Smooth muscle cell (in vitro differentiated cells): ENCODE measurements at regions not wholly inside any gene's neighbourhood (a gene's known extent, or its start where the extent isn't known, plus 50 kb on each side); places are given as distances from the start of the nearest gene placed in this dataset.

Experiments
- DNase-seq: peaks from one replicate; lab custom pipeline; 2025; ENCODE audit not compliant: unreplicated experiment; lab: John Stamatoyannopoulos, UW
- H2AFZ ChIP-seq: fragments of 200-600 bp; sonication (generic); 2 replicates; pipeline ENCODE4 v1.6.0; 2016; ENCODE audit warnings: antibody characterized with exemption, low read depth, mild to moderate bottlenecking
- H3F3A ChIP-seq: fragments of 200-600 bp; sonication (generic); 2 replicates; pipeline ENCODE4 v1.6.0; 2017; ENCODE audit warnings: antibody characterized with exemption, low read depth
- H3K27ac ChIP-seq: fragments of 200-600 bp; sonication (generic); 2 replicates; pipeline ENCODE4 v1.5.1; 2016; ENCODE audit warnings: low read depth, mild to moderate bottlenecking
- H3K27me3 ChIP-seq: fragments of 200-600 bp; sonication (generic); 2 replicates; pipeline ENCODE4 v1.6.1; 2016; ENCODE audit warnings: low read depth, mild to moderate bottlenecking
- H3K36me3 ChIP-seq: fragments of 200-600 bp; sonication (generic); 2 replicates; pipeline ENCODE4 v1.5.1; 2016; ENCODE audit warnings: low read depth
- H3K4me1 ChIP-seq: fragments of 200-600 bp; sonication (generic); 2 replicates; pipeline ENCODE4 v1.5.1; 2016; ENCODE audit warnings: low read depth
- H3K4me2 ChIP-seq: fragments of 200-600 bp; sonication (generic); 2 replicates; pipeline ENCODE4 v1.6.0; 2016; ENCODE audit warnings: mild to moderate bottlenecking
- H3K4me3 ChIP-seq: fragments of 200-600 bp; sonication (generic); 2 replicates; pipeline ENCODE4 v1.5.1; 2016; ENCODE audit warnings: mild to moderate bottlenecking
- H3K79me2 ChIP-seq: fragments of 200-600 bp; sonication (generic); 2 replicates; pipeline ENCODE4 v1.6.0; 2016; ENCODE audit warnings: low read depth, mild to moderate bottlenecking
- H3K9ac ChIP-seq: fragments of 200-600 bp; sonication (generic); 2 replicates; pipeline ENCODE4 v1.6.0; 2016; ENCODE audit warnings: low read depth
- H3K9me3 ChIP-seq: fragments of 200-600 bp; sonication (generic); replicated peaks from 2 replicates; pipeline ENCODE4 v1.5.1; 2016; ENCODE audit warnings: low read depth
- H4K20me1 ChIP-seq: fragments of 200-600 bp; sonication (generic); 2 replicates; pipeline ENCODE4 v1.6.0; 2016; ENCODE audit warnings: low read depth
- WGBS: methylation state at CpG from one replicate; pipeline ENCODE4 v1.1.7; 2016; ENCODE audit warnings: low lambda C conversion rate; 5-methylcytosine and 5-hydroxymethylcytosine counted together
- TF ChIP-seq, protein P1 (sequence below): fragments of 200-600 bp; sonication (generic); IDR thresholded peaks from 2 replicates; pipeline ENCODE4 v1.5.1; 2017; ENCODE audit warnings: borderline replicate concordance, mild to moderate bottlenecking, antibody characterized with exemption; ENCODE audit not compliant: insufficient read depth, poor library complexity, severe bottlenecking

DNA sequence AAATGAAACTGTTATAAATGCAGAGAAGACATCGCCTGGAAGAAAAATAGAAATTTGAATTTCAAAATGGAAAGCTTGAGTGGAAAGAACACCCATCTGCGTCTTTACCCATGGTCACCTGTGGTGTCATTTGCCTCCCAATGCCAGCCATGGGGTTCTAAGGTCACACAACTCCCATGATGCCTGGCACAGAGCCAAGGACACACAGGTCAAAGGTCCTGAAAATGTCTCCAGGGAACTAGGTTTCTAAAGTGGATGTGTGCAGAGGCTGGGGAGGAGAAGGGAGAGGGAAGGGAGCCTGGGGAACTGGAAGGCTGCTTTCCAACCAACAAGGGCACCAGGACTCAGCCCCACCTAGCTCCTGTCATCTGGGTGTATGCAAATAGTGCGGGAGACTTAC, 724.0 kb upstream of the TMEM132C start:
- Histone ChIP-seq H3K9ac (no peak overlapping the region), H3F3A (no peaks in the 10 kb centered on the region), H3K27ac (no peak overlapping the region), H3K4me1 (no peaks in the 10 kb centered on the region), H3K27me3 (no peaks in the 10 kb centered on the region), H2AFZ (no peak overlapping the region), H3K4me2 (no peak overlapping the region), H3K36me3 (no peaks in the 10 kb centered on the region), H3K9me3 (no peaks in the 10 kb centered on the region), H3K4me3 (no peak overlapping the region), H3K79me2 (no peaks in the 10 kb centered on the region), H4K20me1 (no peaks in the 10 kb centered on the region)
- DNase-seq = no peak
- TF ChIP-seq, protein P1, sequence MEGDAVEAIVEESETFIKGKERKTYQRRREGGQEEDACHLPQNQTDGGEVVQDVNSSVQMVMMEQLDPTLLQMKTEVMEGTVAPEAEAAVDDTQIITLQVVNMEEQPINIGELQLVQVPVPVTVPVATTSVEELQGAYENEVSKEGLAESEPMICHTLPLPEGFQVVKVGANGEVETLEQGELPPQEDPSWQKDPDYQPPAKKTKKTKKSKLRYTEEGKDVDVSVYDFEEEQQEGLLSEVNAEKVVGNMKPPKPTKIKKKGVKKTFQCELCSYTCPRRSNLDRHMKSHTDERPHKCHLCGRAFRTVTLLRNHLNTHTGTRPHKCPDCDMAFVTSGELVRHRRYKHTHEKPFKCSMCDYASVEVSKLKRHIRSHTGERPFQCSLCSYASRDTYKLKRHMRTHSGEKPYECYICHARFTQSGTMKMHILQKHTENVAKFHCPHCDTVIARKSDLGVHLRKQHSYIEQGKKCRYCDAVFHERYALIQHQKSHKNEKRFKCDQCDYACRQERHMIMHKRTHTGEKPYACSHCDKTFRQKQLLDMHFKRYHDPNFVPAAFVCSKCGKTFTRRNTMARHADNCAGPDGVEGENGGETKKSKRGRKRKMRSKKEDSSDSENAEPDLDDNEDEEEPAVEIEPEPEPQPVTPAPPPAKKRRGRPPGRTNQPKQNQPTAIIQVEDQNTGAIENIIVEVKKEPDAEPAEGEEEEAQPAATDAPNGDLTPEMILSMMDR = no peak
- WGBS = 92% methylated on average over 3 of the region's 3 CpGs

DNA sequence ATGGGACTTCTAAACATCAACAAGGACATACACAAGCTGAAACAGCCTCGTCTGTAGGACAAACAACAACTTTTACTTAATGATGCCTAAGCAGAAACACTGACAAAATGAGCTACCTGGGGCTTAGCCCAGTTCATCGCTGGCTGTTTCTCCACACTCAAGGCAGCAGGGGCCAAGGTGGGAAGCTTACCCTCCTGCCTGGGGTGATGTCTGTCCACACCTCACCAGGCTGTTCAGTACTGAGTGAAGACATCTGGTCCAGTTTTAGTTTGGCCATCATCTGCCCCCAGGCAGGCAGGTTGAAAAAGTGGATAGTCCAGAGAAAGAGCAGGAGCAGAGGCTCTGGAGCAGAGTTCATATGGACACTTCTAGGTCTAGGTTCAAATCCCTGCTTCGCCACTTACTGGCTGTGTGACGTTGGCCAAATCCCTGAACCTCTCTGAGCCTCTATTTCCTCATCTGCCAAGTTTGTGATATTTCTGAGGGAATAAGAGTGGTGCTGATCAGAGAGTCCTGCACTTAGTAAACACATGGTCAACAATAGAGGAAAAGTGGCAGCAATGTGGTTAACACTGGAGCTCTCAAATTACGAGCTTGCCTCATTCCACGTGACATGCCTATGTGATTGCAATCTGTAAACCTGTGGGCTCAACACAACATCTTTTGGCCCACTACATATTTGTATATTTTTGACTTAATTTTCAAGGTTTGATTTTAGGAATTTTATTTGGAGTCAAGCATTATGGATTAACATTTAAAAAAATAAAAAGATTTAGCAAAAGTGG, 720.1 kb upstream of the TMEM132C start:
- Histone ChIP-seq H3K4me1 (no peaks in the 10 kb centered on the region), H3K27me3 (no peaks in the 10 kb centered on the region), H3K4me3 (no peak overlapping the region), H4K20me1 (no peaks in the 10 kb centered on the region), H3K9me3 (no peaks in the 10 kb centered on the region), H3K79me2 (no peaks in the 10 kb centered on the region), H3F3A (no peaks in the 10 kb centered on the region), H3K9ac (no peak overlapping the region), H3K36me3 (no peaks in the 10 kb centered on the region), H2AFZ (no peak overlapping the region), H3K27ac (no peak overlapping the region), H3K4me2 (no peak overlapping the region)
- DNase-seq = no peak
- WGBS = 83% methylated on average over 6 of the region's 6 CpGs
- TF ChIP-seq, protein P1 = no peak

DNA sequence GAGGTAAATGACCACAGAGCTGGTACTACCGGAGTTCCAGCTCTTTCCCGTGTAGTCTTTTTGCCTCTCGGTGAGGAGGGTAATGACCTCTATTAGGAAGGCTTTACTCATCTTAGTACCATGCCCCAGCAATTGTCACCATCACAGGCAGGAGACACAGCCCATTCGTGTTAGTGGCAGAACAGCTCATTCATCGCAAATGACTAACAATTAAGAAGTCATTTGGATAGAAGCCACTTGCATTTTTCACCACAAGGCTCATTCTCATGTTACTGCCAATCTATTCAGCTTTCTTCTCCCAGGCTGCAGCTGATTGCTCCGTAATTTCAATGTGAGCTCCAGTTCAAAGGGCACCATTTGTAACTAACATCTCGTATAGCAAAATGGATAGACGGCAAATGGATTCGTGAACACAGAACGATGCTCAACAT, 718.8 kb upstream of the TMEM132C start:
- Histone ChIP-seq H3K79me2 (no peaks in the 10 kb centered on the region), H4K20me1 (no peaks in the 10 kb centered on the region), H3F3A (no peaks in the 10 kb centered on the region), H3K27ac (no peak overlapping the region), H3K4me1 (no peaks in the 10 kb centered on the region), H3K4me3 (no peak overlapping the region), H3K36me3 (no peaks in the 10 kb centered on the region), H3K27me3 (no peaks in the 10 kb centered on the region), H2AFZ (no peak overlapping the region), H3K9ac (no peak overlapping the region), H3K9me3 (no peaks in the 10 kb centered on the region), H3K4me2 (no peak overlapping the region)
- WGBS = 59% methylated on average over 10 of the region's 10 CpGs
- no peak for DNase-seq
- TF ChIP-seq, protein P1 = no peak

DNA sequence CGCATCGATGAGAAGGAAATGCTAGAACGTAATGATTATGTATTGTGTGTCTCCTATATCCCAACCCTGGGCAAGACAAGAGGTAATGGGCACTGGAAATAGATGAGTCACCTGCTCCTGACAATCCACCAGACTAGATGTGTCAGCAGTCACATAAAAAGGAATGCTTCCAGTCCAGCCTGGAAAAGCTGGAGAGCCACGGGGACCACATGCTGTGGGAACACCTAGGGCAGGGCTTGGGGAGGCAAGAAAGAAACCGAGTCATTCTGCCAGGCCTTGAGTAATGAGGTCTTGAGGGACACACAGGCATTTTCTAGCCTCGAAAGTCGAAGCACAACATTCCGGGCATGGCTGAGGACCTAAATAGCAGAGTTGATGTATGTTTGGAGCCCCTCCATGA, 716.7 kb upstream of the TMEM132C start:
- H3K27ac ChIP-seq = no peak overlapping the region
- no peaks in the 10 kb centered on the region for H3K9me3 ChIP-seq
- no peaks in the 10 kb centered on the region for H3K36me3 ChIP-seq
- H3K27me3 ChIP-seq = no peaks in the 10 kb centered on the region
- no peak overlapping the region for H3K4me2 ChIP-seq
- no peaks in the 10 kb centered on the region for H3K79me2 ChIP-seq
- TF ChIP-seq, protein P1 = no peak
- H2AFZ ChIP-seq = no peak overlapping the region
- H3F3A ChIP-seq = no peaks in the 10 kb centered on the region
- no peaks in the 10 kb centered on the region for H4K20me1 ChIP-seq
- DNase-seq = no peak
- no peaks in the 10 kb centered on the region for H3K4me1 ChIP-seq
- no peak overlapping the region for H3K9ac ChIP-seq
- WGBS = 75% methylated on average over 8 of the region's 8 CpGs
- H3K4me3 ChIP-seq = no peak overlapping the region
